GM12878 (cell line): ENCODE measurements at regions not wholly inside any gene's neighbourhood (a gene's known extent, or its start where the extent isn't known, plus 50 kb on each side); places are given as distances from the start of the nearest gene placed in this dataset.

Experiments
- ATAC-seq: fragments of 200-7000 bp; cut with Tn5 transposase; 3 replicates; pipeline ENCODE4 v1.9.1; 2020; ENCODE audit warnings: mild to moderate bottlenecking, moderate library complexity
- BruUV-seq: library from RNA; stranded (reverse); fragments of 400-500 nt; replicated peaks from 2 replicates; lab custom pipeline; 2021; lab: Mats Ljungman, UMichigan
- CTCF ChIA-PET: fragments of 300-600 bp; sonication (Branson Sonifier 250); formaldehyde crosslinking; extraction: SDS; loops from one replicate; lab custom pipeline; 2021; ENCODE audit warnings: inconsistent platforms; lab: Yijun Ruan, JAX
- POLR2A ChIA-PET: fragments of 350-600 bp; formaldehyde crosslinking; extraction: SDS; loops from one replicate; lab custom pipeline; 2021; ENCODE audit warnings: inconsistent platforms; lab: Charles Lee
- RAD21 ChIA-PET: fragments of 300-600 bp; sonication (Branson Sonifier 250); formaldehyde crosslinking; loops from one replicate; lab custom pipeline; 2023; ENCODE audit warnings: antibody characterized with exemption; ENCODE audit not compliant: unreplicated experiment; lab: Charles Lee
- SMC1A ChIA-PET: fragments of 300-600 bp; sonication (Branson Sonifier 250); formaldehyde crosslinking; loops from one replicate; lab custom pipeline; 2023; ENCODE audit not compliant: unreplicated experiment, uncharacterized antibody; lab: Charles Lee
- DNase-seq: peaks from one replicate; pipeline ENCODE4 v3.0.0-alpha.2; 2011; ENCODE audit warnings: low read depth, low spot score
- FAIRE-seq: peaks from 3 replicates; lab custom pipeline; 2011; peaks lifted over from hg19 to GRCh38; lab: Jason Lieb, UNC
- H2AFZ ChIP-seq: 2 replicates; pipeline ENCODE4 v1.6.0; 2011; ENCODE audit warnings: low read depth, low read length, control low read depth; ENCODE audit not compliant: control insufficient read depth
- H3K27ac ChIP-seq: 2 replicates; pipeline ENCODE4 v1.5.1; 2011; ENCODE audit warnings: control low read depth; ENCODE audit not compliant: control insufficient read depth, insufficient read depth
- H3K27me3 ChIP-seq, 2 experiments: replicated peaks in 1 of 2; 2 replicates each; pipeline versions ENCODE4 v1.6.0 to v1.6.1; 2011; ENCODE audit warnings: low read length in 1 of 2; ENCODE audit not compliant: control insufficient read depth in 2 of 2, insufficient read depth in 2 of 2
- H3K36me3 ChIP-seq, 2 experiments: 2 replicates each; pipeline ENCODE4 v1.5.1; 2011; ENCODE audit warnings: low read length in 1 of 2; ENCODE audit not compliant: control insufficient read depth in 2 of 2, insufficient read depth in 2 of 2
- H3K4me1 ChIP-seq: 2 replicates; pipeline ENCODE4 v1.6.1; 2011; ENCODE audit warnings: mild to moderate bottlenecking, low read length, moderate library complexity, mixed read lengths; ENCODE audit not compliant: control insufficient read depth, insufficient read depth
- H3K4me2 ChIP-seq: 2 replicates; pipeline ENCODE4 v1.6.0; 2011; ENCODE audit warnings: control low read depth; ENCODE audit not compliant: control insufficient read depth, insufficient read depth
- H3K4me3 ChIP-seq: fragments of 200-600 bp; sonication (generic); 2 replicates; pipeline ENCODE4 v1.5.1; 2016
- H3K79me2 ChIP-seq: 2 replicates; pipeline ENCODE4 v1.6.0; 2011; ENCODE audit warnings: low read length; ENCODE audit not compliant: control insufficient read depth, insufficient read depth
- H3K9ac ChIP-seq: 2 replicates; pipeline ENCODE4 v1.8.0; 2011; ENCODE audit warnings: low read length, control low read depth, mixed read lengths; ENCODE audit not compliant: control insufficient read depth, insufficient read depth
- H3K9me3 ChIP-seq: replicated peaks from 3 replicates; pipeline ENCODE4 v1.5.1; 2011; ENCODE audit warnings: mild to moderate bottlenecking, low read length; ENCODE audit not compliant: control insufficient read depth, insufficient read depth
- H4K20me1 ChIP-seq: 2 replicates; pipeline ENCODE4 v1.6.0; 2011; ENCODE audit not compliant: control insufficient read depth, insufficient read depth
- BACH1 ChIP-seq: fragments of 450-650 bp; IDR thresholded peaks from 2 replicates; pipeline ENCODE4 v1.6.1; 2017; ENCODE audit warnings: mild to moderate bottlenecking, borderline replicate concordance
- ESRRA ChIP-seq: IDR thresholded peaks from 2 replicates; pipeline ENCODE4 v1.6.1; 2012; ENCODE audit warnings: mild to moderate bottlenecking, low read length, improper control_type of control experiment
- FOXM1 ChIP-seq: IDR thresholded peaks from 2 replicates; pipeline ENCODE4 v1.6.1; 2012; ENCODE audit warnings: low read depth, mild to moderate bottlenecking, inconsistent platforms, low read length, moderate library complexity
- KLF5 ChIP-seq: fragments of 450-650 bp; IDR thresholded peaks from 2 replicates; pipeline ENCODE4 v1.6.1; 2014; ENCODE audit warnings: mild to moderate bottlenecking; ENCODE audit not compliant: partially characterized antibody
- RUNX3 ChIP-seq: IDR thresholded peaks from 2 replicates; pipeline ENCODE4 v1.6.1; 2012; ENCODE audit warnings: low read length, inconsistent platforms
- SIN3A ChIP-seq: IDR thresholded peaks from 2 replicates; pipeline ENCODE4 v1.6.1; 2012; ENCODE audit warnings: low read depth, low read length, improper control_type of control experiment
- SMC3 ChIP-seq: IDR thresholded peaks from 2 replicates; pipeline ENCODE4 v1.6.1; 2011; ENCODE audit warnings: low read length, improper control_type of control experiment, borderline replicate concordance
- SP1 ChIP-seq: IDR thresholded peaks from one replicate; pipeline ENCODE4 v1.6.1; 2011; ENCODE audit warnings: low read depth, low read length
- SRF ChIP-seq, 2 experiments: IDR thresholded peaks; 2 replicates each; pipeline ENCODE4 v1.6.1; 2011; ENCODE audit warnings: low read depth in 2 of 2, low read length in 2 of 2, mild to moderate bottlenecking in 1 of 2, moderate library complexity in 1 of 2
- WGBS: methylation state at CpG from one replicate; pipeline ENCODE4 v1.1.6; 2016; ENCODE audit warnings: low lambda C conversion rate; ENCODE audit not compliant: insufficient replicate concordance, insufficient coverage; ENCODE audit errors: missing lambda C conversion rate; 5-methylcytosine and 5-hydroxymethylcytosine counted together
- in situ Hi-C: fragments of 300-500 bp; cut with MboI; formaldehyde crosslinking; loops from 9 replicates; pipeline ENCODE4 v1.14.3; 2018; ENCODE audit warnings: mixed read lengths
- intact Hi-C: fragments of 100-400 bp; cut with micrococcal nuclease; formaldehyde crosslinking; loops from one replicate; pipeline ENCODE4 v1.14.2; 2022; ENCODE audit not compliant: unreplicated experiment
- TF ChIP-seq, protein P1 (sequence below): fragments of 450-650 bp; formaldehyde crosslinking; IDR thresholded peaks from 2 replicates; pipeline ENCODE4 v1.4.0; 2022; ENCODE audit warnings: mild to moderate bottlenecking, moderate library complexity

DNA sequence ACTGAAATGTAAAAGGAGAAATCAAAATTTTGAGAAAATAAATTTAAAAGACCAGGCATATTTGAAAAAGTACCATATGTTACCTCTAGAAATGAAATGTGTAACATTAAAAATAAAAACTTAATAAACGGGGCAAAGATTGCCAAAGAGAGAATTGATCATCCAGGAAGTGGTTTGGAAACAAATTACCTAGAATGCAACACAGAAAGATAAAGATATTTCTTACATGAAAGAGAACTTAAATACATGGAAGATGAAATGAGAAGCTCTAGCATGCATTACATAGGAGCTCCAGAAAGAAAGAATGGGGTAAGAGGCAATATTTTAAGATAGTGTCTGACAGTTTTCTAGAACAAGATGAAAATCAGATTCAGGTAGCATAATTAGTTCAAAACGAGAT, 235.9 kb upstream of the IRF2BP2 start:
- ChIA-PET CTCF (interaction anchor here (0.5 to 2.2 kb wide), 20 partner anchors 9 to 351 kb away, joined by 3 to 8 read pairs (median 3); no protein-coding TSS in a partner anchor), RAD21 (interaction anchor here (0.8 to 10.5 kb wide), 21 partner anchors 11 to 347 kb away, joined by 3 to 155 read pairs (median 7); partner anchors contain the start of gene IRF2BP2), SMC1A (interaction anchor here (0.7 to 14.0 kb wide), 31 partner anchors 12 to 731 kb away, joined by 3 to 143 read pairs (median 6); no protein-coding TSS in a partner anchor), POLR2A (interaction anchor here (0.6 to 2.9 kb wide), 10 partner anchors 12 to 233 kb away, joined by 3 to 11 read pairs (median 4); no protein-coding TSS in a partner anchor)
- H3K27me3 ChIP-seq, result no peaks in the 10 kb centered on the region
- 63% methylated on average over 2 of the region's 2 CpGs for WGBS
- peaks cover 54% of the 10 kb centered on the region for H3K4me1 ChIP-seq
- intact Hi-C loops, result no loop called here
- FAIRE-seq (no peak), ATAC-seq (no peak), DNase-seq (no peak)
- H2AFZ ChIP-seq, result no peak overlapping the region
- no peak overlapping the region for H3K4me3 ChIP-seq
- H4K20me1 ChIP-seq, result no peaks in the 10 kb centered on the region
- TF ChIP-seq SRF (IDR thresholded peaks at IDR 0.05; ENCODE audit: low read depth in 2 of 2, low read length in 2 of 2) (no peak), SMC3 (no peak), FOXM1 (no peak), BACH1 (no peak), SP1 (no peak), ESRRA (no peak), KLF5 (no peak), RUNX3 (no peak), SIN3A (no peak)
- TF ChIP-seq, protein P1, sequence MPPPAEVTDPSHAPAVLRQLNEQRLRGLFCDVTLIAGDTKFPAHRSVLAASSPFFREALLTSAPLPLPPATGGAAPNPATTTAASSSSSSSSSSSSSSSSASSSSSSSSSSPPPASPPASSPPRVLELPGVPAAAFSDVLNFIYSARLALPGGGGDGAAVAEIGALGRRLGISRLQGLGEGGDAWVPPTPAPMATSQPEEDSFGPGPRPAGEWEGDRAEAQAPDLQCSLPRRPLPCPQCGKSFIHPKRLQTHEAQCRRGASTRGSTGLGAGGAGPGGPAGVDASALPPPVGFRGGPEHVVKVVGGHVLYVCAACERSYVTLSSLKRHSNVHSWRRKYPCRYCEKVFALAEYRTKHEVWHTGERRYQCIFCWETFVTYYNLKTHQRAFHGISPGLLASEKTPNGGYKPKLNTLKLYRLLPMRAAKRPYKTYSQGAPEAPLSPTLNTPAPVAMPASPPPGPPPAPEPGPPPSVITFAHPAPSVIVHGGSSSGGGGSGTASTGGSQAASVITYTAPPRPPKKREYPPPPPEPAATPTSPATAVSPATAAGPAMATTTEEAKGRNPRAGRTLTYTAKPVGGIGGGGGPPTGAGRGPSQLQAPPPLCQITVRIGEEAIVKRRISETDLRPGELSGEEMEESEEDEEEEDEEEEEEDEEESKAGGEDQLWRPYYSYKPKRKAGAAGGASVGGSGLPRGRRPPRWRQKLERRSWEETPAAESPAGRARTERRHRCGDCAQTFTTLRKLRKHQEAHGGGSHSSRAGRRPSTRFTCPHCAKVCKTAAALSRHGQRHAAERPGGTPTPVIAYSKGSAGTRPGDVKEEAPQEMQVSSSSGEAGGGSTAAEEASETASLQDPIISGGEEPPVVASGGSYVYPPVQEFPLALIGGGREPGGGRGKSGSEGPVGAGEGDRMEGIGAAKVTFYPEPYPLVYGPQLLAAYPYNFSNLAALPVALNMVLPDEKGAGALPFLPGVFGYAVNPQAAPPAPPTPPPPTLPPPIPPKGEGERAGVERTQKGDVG (CRISPR knock-in tag), result no peak
- no peaks in the 10 kb centered on the region for H3K79me2 ChIP-seq
- no peaks in the 10 kb centered on the region for H3K9me3 ChIP-seq
- no peak overlapping the region for H3K9ac ChIP-seq
- in situ Hi-C loops, result loop anchor here (25.0 kb wide), 1 partner anchor 109 kb away; no protein-coding TSS in a partner anchor
- peak overlapping the region; percentile 97; the same call in 1 of the 2 replicates for H3K27ac ChIP-seq
- H3K4me2 ChIP-seq, result no peak overlapping the region
- BruUV-seq, result no TSS peak
- H3K36me3 ChIP-seq, result no peaks in the 10 kb centered on the region
